Parathyroid adenoma (tissue), 2 donors: ENCODE measurements at regions not wholly inside any gene's neighbourhood (a gene's known extent, or its start where the extent isn't known, plus 50 kb on each side); places are given as distances from the start of the nearest gene placed in this dataset.

Source experiments
- H2AFZ ChIP-seq: fragments of 300-600 bp; sonication (generic); one replicate; pipeline ENCODE4 v1.7.0; 2017; ENCODE audit warnings: antibody characterized with exemption, mild to moderate bottlenecking
- H3K27ac ChIP-seq: fragments of 300-600 bp; sonication (generic); one replicate; pipeline ENCODE4 v1.7.0; 2017
- H3K27me3 ChIP-seq: fragments of 300-600 bp; sonication (generic); one replicate; pipeline ENCODE4 v1.7.0; 2017; ENCODE audit warnings: low read length; ENCODE audit not compliant: control insufficient read depth, insufficient read depth
- H3K36me3 ChIP-seq: fragments of 300-600 bp; sonication (generic); one replicate; pipeline ENCODE4 v1.7.0; 2017; ENCODE audit warnings: low read length; ENCODE audit not compliant: control insufficient read depth, insufficient read depth
- H3K4me1 ChIP-seq: fragments of 300-600 bp; sonication (generic); one replicate; pipeline ENCODE4 v1.7.0; 2017; ENCODE audit warnings: control low read depth
- H3K4me2 ChIP-seq: fragments of 300-600 bp; sonication (generic); one replicate; pipeline ENCODE4 v1.7.0; 2017; ENCODE audit warnings: low read length
- H3K4me3 ChIP-seq: fragments of 300-600 bp; sonication (generic); one replicate; pipeline ENCODE4 v1.7.0; 2017; ENCODE audit warnings: low read depth, low read length
- H3K79me2 ChIP-seq: fragments of 300-600 bp; sonication (generic); one replicate; pipeline ENCODE4 v1.7.0; 2017; ENCODE audit warnings: control low read depth
- H3K9ac ChIP-seq: fragments of 300-600 bp; sonication (generic); one replicate; pipeline ENCODE4 v1.7.0; 2017; ENCODE audit warnings: mild to moderate bottlenecking
- H3K9me3 ChIP-seq: fragments of 300-600 bp; sonication (generic); one replicate; pipeline ENCODE4 v1.7.0; 2017; ENCODE audit warnings: low read length; ENCODE audit not compliant: control insufficient read depth
- CTCF ChIP-seq: fragments of 300-600 bp; sonication (generic); IDR thresholded peaks from one replicate; pipeline ENCODE4 v1.7.0; 2017; ENCODE audit warnings: antibody characterized with exemption, mild to moderate bottlenecking
- donor health status: primary hyperparathyroidism.

GRCh38 chr5:116905885-116906284 is 331.3 kb upstream of the SEMA6A start:
- no peaks in the 10 kb centered on the region for H3K9me3 ChIP-seq
- no peaks in the 10 kb centered on the region for H3K36me3 ChIP-seq
- H3K79me2 ChIP-seq: no peaks in the 10 kb centered on the region

GRCh38 chr5:116900793-116901192 is 326.2 kb upstream of the SEMA6A start:
- no peak for TF ChIP-seq CTCF
- no peak overlapping the region for H3K4me3 ChIP-seq
- no peak overlapping the region for H3K27ac ChIP-seq

More at GRCh38 chr5:116905885-116906284, 331.3 kb upstream of the SEMA6A start:
- Histone ChIP-seq H3K4me2 (no peak overlapping the region), H3K4me1 (no peaks in the 10 kb centered on the region), H3K27me3 (no peaks in the 10 kb centered on the region), H3K4me3 (no peak overlapping the region), H3K27ac (no peak overlapping the region), H2AFZ (no peak overlapping the region), H3K9ac (no peak overlapping the region)
- TF ChIP-seq CTCF: no peak

GRCh38 chr5:116898917-116899316 is 324.3 kb upstream of the SEMA6A start:
- Histone ChIP-seq H3K9ac (no peak overlapping the region), H3K4me2 (no peak overlapping the region), H3K36me3 (no peaks in the 10 kb centered on the region), H3K27ac (no peak overlapping the region), H3K27me3 (no peaks in the 10 kb centered on the region), H3K9me3 (no peaks in the 10 kb centered on the region), H3K79me2 (no peaks in the 10 kb centered on the region), H3K4me1 (no peaks in the 10 kb centered on the region), H2AFZ (no peak overlapping the region), H3K4me3 (no peak overlapping the region)
- TF ChIP-seq CTCF: no peak

More at GRCh38 chr5:116900793-116901192, 326.2 kb upstream of the SEMA6A start:
- no peaks in the 10 kb centered on the region for H3K36me3 ChIP-seq
- no peaks in the 10 kb centered on the region for H3K27me3 ChIP-seq
- H3K79me2 ChIP-seq: no peaks in the 10 kb centered on the region
- H3K9ac ChIP-seq: no peak overlapping the region
- H3K4me1 ChIP-seq: no peaks in the 10 kb centered on the region
- no peaks in the 10 kb centered on the region for H3K9me3 ChIP-seq
- no peak overlapping the region for H3K4me2 ChIP-seq
- no peak overlapping the region for H2AFZ ChIP-seq

GRCh38 chr5:116897291-116897690 is 322.7 kb upstream of the SEMA6A start:
- Histone ChIP-seq H3K9me3 (no peaks in the 10 kb centered on the region), H3K27me3 (no peaks in the 10 kb centered on the region), H3K27ac (no peak overlapping the region), H3K4me3 (no peak overlapping the region), H2AFZ (no peak overlapping the region), H3K4me2 (no peak overlapping the region), H3K36me3 (no peaks in the 10 kb centered on the region), H3K4me1 (no peaks in the 10 kb centered on the region), H3K79me2 (no peaks in the 10 kb centered on the region), H3K9ac (no peak overlapping the region)
- TF ChIP-seq CTCF: no peak

GRCh38 chr5:116896001-116896400 is 321.4 kb upstream of the SEMA6A start:
- TF ChIP-seq CTCF: no peak
- Histone ChIP-seq H2AFZ (no peak overlapping the region), H3K79me2 (no peaks in the 10 kb centered on the region), H3K9me3 (no peaks in the 10 kb centered on the region), H3K36me3 (no peaks in the 10 kb centered on the region), H3K4me2 (no peak overlapping the region), H3K4me1 (no peaks in the 10 kb centered on the region), H3K9ac (no peak overlapping the region), H3K27me3 (no peaks in the 10 kb centered on the region), H3K4me3 (no peak overlapping the region), H3K27ac (no peak overlapping the region)
